Mesenteric fat pad (tissue), 1 donor: ENCODE measurements at regions not wholly inside any gene's neighbourhood (a gene's known extent, or its start where the extent isn't known, plus 50 kb on each side); places are given as distances from the start of the nearest gene placed in this dataset.
"Not testable (repeated sequence)": the region's sequence is repeated elsewhere in the genome, so short reads cannot be mapped to it uniquely, and the experiment has no call there.

Experiments used
- DNase-seq: peaks from one replicate; pipeline ENCODE4 v3.0.0-alpha.2; 2020; ENCODE audit warnings: low spot score
- donor health status: DM: yes; HTN: yes; CAD: no.

DNA sequence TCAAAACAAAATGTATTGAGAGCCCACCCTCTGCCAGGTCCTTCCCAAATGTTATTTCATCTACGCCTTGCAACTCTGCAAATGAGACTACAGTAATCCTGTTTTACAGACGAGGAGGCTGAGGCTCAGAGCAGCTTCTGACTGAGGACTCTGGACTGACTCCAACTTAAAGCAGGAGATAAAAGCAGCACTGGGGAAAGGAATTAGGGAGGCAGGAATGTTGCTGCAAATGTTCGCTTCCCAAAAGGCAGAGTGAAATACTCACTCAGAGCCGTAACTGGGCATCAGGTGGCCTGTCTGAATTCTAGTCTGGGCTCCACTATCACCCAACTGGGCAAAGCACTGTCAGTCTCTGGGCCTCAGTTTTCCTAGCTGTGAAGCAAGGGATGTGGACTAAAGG lies 94.7 kb upstream of the SRD5A3 start:
- DNase-seq: no peak

DNA sequence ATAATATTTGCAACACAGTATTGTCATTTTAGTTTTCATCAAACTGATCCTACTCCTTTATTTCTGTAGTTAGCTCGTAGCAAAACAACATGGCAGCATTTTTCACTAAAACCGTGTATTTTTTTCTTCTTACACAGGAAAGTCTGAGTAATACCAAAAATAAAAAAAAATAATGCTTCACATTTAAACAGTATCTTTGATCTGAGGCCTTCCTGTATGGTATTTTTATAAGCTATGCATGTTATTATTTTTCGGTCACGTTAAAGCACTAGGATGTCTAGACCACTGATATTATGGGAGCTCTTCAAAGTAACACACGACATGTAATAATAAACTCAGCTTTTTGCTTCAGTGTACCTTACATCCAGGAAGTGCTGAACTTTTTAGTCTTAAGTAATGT lies 94.1 kb upstream of the SRD5A3 start:
- no peak for DNase-seq

DNA sequence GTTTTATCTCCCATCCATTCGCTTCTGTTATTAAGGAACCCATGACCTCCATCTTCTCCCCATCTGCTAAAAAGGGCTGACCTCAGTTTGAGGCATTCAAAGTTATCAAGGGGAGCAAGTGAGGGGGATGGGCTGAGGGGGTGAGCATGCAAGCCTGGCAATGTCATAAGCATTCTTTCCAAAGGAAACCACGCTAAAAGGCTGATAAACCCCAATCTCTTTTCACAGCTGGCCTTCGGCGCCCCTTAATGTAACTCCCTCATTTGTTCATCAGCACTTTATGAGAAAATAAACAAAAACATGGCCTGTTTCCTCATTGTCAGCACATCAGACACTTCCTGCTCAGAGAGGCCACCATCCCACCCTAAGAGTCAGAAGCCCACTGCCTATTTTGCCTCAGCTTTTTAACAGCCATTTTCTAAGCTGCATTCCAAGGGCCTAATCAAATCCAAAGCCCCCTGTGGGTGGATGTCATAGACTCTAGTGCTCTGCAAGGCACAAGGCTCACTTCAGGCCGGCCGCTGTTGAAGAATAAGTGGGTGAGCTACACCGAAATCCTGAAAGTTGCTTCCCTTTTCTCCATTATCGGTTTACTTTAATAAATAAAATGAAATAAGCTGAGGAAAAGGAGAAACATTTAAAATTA lies 92.0 kb upstream of the SRD5A3 start:
- no peak for DNase-seq

DNA sequence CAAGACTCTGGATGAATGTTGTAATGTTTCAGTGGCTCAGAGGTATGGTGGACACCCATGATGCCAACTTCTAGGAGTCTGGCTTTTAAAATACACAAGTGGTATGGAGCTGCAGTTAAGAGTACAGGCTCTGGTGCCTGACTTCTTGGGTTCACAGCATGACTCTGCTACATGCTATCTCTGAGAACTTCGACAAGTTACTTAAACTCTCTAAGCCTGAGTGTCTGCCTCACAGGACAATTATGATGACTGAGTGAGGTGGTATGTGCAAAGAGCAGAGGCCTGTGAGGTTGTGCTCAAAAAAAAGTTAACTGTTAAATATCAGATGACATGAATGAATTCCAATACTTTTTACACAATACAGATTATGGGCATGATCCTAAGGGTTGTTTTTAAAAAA lies 90.9 kb upstream of the SRD5A3 start:
- no peak for DNase-seq

DNA sequence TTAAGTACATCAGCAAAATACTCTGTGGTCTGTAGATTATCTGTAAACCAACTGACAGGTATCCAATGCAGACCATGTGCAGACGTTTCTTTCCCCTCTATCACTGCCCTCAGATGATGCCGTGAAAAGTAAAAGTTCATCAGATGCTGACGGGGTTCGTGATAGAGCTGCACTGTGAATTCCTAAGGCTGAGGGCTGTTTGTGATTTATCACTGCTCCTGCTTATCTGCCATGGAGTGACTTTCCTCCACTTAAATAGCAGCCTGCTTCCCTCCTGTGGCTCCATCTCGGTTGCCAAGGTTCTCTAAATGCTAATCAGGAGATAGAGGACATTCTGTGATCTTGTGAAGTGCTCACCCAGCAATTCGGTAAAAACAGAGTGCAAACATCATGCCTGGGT lies 89.3 kb upstream of the SRD5A3 start:
- DNase-seq: no peak

DNA sequence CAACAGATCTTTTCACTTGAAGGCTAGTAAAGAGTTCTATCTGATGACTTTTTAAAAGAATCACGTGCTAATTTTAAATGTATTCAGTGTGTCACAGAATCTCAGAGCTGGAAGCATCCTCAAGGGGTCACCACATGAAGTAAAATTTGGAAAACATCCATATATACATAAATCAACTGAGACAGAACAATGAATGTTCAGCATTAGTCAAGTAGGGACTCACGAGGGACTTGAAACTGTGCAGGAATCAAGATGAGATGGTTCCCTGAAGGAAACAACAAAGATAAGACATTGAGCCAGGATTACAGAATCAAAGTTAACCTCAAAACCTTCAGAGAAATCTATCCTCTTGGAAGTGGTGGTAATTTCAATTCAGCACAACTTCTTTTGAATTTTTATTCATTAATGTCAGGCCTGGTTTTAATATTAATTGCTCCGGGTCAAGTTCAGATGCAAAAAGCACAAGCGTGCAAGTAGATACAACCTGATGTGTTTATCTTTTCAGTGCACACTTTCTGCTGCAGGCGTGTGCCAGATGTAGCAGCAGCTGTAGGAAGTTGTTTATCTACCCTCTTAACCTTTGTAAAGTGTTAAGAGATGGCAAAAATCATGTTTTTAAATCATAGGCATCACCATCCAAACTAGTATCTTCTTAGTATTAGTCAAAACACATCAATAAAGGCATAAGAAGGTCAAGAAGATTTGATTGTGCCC lies 87.7 kb upstream of the SRD5A3 start:
- DNase-seq: no peak

DNA sequence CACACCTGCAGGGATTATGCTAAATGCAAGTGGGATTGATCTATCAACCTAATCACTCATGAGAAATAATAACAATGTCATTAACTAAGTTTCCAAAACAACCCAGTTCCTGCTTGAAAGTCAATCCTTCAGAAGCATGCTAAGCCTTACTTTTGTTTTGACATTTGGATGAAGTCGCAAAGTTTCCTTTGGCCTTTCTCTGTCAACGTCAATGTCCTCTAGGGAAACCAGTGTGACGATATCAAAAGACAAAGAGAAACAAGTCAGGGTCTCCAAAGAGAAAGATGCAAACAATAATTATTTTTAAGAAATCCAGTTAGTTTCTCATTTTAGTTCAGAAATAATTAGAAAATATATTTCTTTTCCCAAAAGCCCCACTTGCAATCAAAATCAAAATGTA lies 86.7 kb upstream of the SRD5A3 start:
- DNase-seq: no peak

DNA sequence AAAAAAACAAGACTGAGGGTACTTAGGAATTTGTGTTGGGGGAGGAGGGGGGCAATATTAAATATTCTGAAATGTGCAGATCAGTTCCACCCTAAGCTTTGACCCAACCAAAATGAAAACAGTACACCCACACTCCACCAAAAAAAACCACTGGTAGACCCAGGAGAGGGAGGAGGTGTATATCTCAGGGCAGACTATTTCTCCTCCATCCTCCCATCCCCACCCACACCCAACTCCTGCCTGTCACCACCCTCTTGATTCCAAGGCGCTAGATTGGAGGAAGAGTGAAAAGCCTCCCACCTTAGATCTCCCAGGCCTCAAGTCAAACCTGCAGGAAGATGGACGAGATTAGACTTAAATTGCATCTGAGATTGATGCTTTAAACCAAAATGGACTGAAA lies 76.6 kb upstream of the SRD5A3 start:
- no peak for DNase-seq

DNA sequence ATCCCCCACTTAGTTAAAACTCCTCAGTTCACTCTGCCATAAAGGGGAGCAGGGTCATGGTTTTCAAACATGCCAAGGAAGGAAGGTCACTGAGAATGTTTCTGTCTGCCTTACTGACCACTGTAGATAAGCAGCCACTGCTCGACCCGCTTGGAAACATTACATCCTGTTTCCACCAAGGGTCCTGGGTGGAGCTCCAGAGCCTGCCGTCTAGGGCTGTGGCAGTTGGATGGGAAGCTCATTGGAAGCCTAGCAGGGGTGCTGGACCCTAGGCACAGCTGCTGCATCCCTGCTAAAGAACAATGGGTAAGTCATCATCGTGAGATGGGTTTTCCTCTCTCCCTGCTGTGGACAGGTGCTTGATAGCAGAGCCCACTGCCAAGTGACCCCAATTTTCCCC lies 76.0 kb upstream of the SRD5A3 start:
- no peak for DNase-seq

DNA sequence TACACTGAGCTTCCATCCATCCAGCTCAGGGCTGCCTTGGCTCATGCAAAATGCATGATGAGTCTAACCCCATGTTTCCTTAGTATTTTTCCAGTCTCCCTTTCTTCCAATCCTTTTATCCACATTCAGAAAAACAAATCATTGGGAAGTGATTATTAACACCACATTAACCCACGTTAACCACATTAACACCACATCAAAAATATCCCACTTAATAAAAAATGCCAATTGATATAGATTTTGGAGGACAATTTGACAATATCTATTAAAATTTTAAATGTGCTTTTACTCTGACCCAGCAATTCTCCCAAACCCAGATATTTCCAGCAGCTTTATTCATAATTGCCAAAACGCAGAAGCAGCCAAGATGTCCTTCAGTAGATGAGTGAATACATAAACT lies 75.6 kb upstream of the SRD5A3 start:
- DNase-seq: no peak

DNA sequence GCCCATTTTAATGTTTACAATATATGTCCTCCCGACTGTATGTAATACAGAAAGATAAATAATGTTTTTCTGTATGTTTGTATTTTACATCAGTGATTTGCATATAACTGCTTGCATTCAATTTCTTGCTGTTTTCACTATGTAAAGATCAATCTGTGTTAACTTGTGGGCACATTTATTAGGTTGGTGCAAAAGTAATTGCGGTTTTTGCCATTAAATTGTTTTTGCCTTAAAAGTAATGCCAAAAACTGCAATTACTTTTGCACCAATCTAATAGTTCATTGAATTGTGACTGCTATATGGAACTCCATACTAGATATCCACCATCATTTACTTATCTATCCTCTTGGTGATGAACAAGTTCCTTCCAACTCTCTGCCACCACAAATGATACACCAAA lies 73.9 kb upstream of the SRD5A3 start:
- no peak for DNase-seq

DNA sequence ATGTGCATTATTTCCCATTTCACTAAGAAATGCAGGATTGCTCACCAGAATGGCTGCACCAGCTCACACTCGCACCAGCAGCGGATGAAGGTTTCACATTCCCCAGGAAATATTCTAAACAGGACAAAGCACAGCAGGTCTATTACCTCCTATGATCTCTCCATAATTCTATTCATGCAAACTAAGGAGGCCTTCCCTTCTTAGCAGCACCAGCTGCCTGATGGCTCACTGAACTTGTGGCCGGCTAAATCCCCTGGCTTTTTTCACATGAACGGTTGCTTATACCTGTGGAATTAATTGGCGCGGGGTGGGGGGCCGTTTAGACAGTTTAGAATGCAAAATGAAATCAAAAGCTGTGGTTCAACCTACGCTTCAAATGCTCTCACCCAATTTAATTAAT lies 73.5 kb upstream of the SRD5A3 start:
- no peak for DNase-seq

DNA sequence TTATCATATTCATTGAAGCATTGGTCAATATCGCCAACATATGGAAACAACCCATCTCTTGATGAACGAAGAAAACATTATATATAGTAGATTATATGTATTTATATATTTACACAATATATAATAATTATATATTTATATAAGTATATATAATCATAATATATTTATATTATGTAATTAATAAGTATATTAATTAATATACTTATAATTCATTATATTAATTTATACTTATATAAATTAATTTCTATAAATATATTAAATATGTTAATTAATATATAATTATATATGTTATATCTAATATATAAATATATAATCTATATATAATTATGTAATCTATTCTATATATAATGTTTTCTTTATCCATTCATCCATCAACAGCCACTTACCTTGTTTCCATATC lies 69.0 kb upstream of the SRD5A3 start:
- no peak for DNase-seq

DNA sequence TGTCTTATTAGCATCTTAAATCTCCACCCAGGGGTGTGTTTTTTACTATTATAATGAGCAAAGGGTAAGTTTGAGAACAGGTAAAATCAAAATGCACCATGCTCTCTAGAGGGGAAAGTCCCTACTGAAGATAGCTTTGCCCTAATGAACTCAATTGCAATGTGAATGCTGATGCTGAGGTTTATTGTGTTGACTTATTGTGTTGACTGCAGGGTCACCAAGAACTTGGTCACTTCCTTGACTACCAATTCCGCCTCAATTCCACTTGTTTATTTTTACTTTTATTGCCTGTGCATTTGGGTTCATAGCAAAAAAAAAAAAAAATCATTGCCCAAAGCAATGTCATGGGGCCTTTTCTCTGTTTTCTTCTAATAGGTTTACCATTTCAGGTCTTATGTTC lies 67.7 kb upstream of the SRD5A3 start:
- DNase-seq: no peak

DNA sequence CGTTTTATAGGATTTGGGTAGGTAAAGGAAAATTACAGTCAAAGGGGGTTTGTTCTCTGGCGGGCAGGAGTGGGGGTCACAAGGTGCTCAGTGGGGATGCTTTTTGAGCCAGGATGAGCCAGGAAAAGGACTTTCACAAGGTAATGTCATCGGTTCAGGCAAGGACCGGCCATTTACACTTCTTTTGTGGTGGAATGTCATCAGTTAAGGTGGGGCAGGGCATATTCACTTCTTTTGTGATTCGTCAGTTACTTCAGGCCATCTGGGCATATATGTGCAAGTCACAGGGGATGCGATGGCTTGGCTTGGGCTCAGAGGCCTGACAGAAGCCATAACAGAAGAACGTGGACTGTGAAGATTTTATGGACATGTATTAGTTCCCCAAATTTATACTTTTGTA lies 65.6 kb upstream of the SRD5A3 start:
- DNase-seq: not testable (repeated sequence)

DNA sequence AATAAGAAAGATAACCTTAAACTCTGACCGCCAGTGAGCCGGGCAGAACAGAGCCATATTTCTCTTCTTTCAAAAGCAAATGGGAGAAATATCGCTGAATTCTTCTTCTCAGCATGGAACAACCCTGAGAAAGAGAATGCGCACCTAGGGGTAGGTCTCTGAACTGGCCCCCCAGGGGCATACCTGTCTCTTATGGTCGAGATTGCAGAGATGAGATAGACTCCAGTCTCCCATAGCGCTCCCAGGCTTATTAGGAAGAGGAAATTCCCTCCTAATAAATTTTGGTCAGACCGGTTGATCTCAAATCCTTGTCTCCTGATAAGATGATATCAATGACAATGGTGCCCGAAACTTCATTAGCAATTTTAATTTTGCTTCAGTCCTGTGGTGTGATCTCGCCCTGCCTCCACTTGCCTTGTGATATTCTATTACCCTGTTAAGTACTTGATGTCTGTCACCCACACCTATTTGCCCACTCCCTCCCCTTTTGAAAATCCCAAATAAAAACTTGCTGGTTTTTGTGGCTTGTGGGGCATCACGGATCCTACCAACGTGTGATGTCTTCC lies 64.8 kb upstream of the SRD5A3 start:
- not testable (repeated sequence) for DNase-seq

DNA sequence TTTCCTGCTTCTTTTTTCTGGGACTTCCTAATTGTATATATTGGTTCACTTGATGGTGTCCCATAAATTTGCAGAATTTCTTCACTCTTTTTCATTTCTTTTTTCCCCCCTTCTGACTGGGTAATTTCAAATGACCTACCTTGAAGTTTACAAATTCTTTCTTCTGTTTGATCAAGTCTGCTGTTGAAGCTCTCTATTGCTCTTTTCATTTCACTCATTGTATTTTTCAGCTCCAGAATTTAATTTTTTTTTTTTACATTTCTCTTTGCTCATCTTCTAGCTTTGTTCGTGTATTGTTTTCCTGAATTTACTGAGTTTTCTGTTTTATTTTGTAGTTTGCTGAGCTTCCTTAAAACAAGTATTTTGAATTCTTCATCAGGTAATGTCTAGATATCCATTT lies 61.7 kb upstream of the SRD5A3 start:
- DNase-seq: no peak

DNA sequence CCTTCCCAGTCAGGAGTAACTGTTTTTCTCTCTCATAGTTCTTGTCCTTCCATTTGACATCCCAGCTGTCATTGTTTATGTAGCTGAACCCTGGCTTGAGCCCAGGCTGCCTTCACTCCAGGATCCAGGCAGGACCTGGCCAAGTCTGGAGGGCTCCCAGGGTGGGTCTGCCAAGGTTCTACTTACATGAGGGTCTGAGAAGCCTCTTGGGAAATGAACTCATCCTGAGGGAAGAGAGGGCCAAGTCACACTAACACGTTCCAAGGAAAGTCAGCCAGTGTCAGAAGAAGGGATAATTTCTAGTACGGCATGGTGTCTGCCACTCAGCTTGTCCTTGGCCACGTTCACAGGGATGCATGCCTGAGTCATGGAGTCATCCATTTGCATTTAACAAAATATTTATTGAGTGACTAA lies 54.8 kb upstream of the SRD5A3 start:
- no peak for DNase-seq

DNA sequence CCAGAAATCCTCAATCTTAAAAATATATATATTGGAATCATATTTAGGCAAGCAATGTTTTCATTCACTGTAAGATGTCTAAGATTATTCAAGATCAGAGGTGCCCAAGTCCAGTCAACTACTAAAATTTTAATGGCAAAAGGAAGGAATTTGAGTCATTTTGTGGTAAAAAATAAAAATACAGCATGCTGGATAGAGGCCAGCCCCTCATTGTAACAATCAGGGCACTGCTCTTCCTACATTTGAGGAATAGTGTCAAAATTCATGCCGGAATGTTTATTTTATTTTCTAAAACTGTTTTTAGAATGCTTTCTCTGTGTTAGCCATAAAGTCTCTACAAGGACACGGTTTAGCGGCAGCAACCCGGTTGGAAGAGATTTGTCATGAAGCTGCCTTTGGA lies 49.9 kb upstream of the SRD5A3 start:
- no peak for DNase-seq
